ENCODE measurements at regions not wholly inside any gene's neighbourhood (a gene's known extent, or its start where the extent isn't known, plus 50 kb on each side); places are given as distances from the start of the nearest gene placed in this dataset.
"Not testable (repeated sequence)": the region's sequence is repeated elsewhere in the genome, so short reads cannot be mapped to it uniquely, and the experiment has no call there.

DNA sequence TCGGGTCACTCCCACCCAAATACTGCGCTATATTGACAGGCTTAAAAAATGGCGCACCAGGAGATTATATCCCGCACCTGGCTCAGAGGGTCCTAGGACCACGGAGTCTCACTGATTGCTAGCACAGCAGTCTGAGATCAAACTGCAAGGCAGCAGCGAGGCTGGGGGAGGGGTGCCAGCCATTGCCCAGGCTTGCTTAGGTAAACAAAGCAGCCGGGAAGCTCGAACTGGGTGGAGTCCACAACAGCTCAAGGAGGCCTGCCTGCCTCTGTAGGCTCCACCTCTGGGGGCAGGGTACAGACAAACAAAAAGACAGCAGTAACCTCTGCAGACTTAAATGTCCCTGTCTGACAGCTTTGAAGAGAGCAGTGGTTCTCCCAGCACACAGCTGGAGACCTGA is 2277.3 kb upstream of the ACO1 start:
- not testable (repeated sequence) for DNase-seq

DNA sequence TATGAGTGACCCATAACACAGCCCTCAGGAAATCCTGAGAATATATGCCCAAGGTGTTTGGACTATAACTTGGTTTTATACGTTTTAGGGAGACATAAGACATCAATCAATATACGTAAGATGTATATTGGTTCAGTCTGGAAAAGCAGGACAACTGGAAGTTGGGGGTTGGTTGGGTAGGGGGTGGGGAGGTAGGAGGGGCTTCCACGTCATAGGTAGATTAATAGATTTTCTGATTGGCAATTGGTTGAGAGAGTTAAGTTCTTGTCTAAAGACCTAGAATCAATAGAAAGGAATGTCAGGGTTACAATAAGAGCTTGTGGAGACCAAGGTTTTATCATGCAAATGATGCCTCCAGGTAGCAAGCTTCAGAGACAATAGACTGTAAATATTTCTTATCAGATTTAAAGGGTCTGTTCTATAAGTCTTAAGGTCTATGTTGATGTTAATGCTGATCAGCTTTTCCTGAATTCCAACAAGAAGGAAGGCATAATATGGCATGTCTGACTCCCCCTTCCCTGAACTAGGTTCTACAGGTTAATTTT is 2267.7 kb upstream of the ACO1 start:
- no peak for DNase-seq

GRCh38 chr9:30120666-30121065 is 2263.8 kb upstream of the ACO1 start:
- no peak for DNase-seq

GRCh38 chr9:30121611-30122010 is 2262.8 kb upstream of the ACO1 start:
- DNase-seq = no peak

DNA sequence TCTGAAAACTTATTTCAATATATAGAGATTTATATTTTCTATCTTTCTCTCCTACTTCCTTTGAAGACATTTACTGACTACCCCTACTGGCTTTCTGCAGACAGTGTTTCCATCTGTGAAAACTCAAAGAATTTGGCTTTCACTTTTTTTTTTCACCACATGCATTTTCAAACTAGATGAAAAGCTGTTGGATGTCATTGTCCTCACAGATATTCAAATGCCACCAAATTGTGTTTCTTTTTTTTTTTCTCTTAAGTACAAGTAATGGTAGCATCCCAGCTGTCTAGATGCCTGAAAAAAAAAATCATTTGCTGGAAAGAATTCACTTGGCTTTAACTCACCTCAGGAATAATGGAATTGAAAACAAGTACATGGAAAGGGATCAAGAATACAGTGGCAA is 2258.6 kb upstream of the ACO1 start:
- no peak for DNase-seq

DNA sequence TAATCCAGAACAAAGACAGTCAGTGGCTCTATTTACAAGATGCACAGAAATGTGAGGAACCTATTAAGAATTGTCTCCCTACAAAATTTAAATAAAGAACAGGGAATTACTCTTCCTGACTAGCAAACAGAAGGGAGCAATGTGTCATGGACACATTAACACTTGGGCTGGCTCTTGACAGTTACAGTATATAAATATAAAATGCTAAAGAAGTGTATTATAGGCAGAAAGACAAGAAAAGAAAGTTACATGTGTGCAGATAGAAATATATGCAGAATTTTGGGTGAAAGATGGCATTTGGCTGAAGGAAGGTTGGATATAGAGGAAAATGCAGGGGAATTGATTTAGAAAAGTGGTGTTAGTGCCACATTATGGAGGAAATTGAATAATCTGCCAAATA is 2257.1 kb upstream of the ACO1 start:
- DNase-seq = no peak

DNA sequence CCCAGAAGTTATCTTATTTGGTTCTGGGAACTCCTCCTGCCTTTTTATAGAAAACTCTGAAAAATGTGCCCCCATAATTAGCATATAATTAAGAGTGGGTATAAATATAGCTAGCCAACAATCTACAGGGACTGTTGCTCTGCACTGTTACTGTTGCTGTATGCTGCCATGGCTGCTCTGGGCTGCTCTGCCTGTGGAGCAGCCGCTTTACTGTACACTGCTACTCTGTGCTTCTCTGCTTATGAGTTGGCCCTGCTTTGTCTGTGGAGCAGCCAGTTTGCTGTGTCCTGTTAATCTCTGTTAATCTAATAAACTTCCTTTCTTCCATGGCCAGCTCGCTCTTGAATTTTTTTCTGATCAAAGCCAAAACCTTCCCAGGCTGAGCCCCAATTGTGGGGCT is 2244.0 kb upstream of the ACO1 start:
- no peak for DNase-seq

GRCh38 chr9:30160570-30160969 is 2223.9 kb upstream of the ACO1 start:
- DNase-seq = no peak

DNA sequence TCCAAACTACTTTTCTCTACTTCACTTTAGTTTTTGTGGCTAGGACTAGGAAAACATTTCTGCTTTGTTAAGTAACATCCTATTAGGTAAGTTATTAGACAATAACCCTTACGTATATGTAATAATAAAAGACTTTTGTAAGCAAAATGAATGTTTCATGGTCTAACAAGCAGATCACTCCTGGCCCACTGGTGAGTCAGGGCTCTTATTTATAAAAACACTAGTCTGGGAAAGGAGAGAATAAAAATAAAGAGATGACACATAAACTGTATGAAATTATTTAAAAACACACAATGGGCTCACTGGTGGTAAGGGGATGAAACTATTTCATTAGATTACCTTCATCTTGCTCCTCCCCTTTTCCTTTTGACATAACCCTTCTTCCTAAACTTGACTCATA is 2212.2 kb upstream of the ACO1 start:
- no peak for DNase-seq

DNA sequence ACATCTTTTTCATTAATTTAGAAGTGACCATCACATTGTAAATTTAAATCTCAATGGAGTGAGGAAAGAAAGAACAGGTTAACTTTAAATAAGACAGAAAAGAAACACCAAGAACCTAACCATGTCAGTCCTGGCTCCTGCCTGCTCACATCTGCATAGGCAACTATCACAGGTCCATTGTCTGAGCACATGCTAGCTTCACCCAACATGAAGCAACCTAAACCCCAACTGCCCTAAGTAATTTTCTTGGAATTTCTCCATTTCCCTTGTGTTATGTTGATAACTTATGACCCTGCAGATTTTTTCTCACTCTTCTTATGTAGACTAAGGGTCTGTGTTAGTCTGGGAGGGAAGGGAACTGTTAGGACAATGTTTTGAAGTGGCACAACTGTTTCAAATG is 2205.8 kb upstream of the ACO1 start:
- DNase-seq = no peak

DNA sequence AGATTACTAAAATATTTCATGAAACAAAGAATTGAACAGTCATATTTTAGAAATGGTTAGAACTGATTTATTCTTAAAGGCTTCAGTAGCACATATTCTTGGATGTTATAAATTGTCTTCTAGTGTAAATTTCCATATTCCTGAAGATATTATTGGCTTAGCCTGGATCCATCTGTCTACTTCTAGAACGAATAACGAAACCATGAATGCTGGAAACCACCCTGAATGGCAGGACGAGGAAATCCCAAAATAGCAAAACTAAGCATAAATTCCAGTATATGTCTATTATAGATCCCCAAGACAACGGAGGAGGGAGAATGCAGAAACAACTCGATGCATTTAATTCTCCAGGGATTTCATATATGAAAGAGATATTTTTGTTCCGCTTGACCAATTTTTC is 2191.0 kb upstream of the ACO1 start:
- DNase-seq = no peak

GRCh38 chr9:30196941-30197340 is 2187.5 kb upstream of the ACO1 start:
- DNase-seq = no peak

- no peak for DNase-seq
These were observed 2187.0 kb upstream of the ACO1 start for GRCh38 chr9:30197453-30197852.

- no peak for DNase-seq
These were observed 2186.5 kb upstream of the ACO1 start for GRCh38 chr9:30197954-30198353.

- DNase-seq = no peak
These were observed 2185.8 kb upstream of the ACO1 start for GRCh38 chr9:30198463-30199309.

- DNase-seq = no peak
These were observed 2183.4 kb upstream of the ACO1 start for GRCh38 chr9:30201024-30201423.

DNA sequence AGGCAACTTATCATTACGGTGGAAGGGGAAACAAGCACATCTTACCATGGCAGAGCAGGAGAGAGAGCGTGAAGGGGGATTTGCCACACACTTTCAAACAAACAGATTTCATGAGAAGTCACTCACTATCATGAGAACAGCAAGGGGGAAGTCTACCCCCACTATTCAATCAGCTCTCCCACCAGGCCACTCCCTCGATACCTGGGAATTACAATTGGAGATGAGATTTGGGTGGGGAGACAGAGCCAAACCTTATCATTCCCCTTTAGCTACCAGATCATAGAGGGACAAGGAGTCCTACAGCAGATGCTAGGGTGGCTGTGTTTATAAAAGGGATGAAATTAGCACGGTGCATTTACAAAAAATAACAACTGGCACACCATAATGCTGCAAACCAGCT is 2149.4 kb upstream of the ACO1 start:
- no peak for DNase-seq

- no peak for DNase-seq
These were observed 2148.9 kb upstream of the ACO1 start for GRCh38 chr9:30235564-30235963.

GRCh38 chr9:30239878-30240277 is 2144.6 kb upstream of the ACO1 start:
- DNase-seq = no peak

DNA sequence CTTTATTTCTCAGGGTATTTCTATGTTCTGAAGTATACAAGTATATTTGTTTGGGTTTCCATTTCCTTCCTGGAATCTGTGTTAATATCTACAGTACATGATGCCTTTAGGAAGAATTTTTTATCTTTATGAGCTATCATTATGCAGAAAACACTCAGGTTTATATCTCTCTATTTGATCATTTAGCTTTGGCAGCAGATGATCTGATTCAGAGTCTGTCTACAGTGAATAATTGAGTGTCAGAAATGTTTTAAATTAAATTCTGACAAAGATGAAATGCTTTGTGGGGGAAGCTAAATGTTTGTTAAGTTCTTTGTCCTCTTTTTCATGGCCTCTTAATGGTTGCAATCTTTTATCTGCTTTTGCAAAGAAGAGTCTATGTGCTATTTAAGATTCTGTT is 2141.0 kb upstream of the ACO1 start:
- no peak for DNase-seq

GRCh38 chr9:30244877-30245276 is 2139.6 kb upstream of the ACO1 start:
- no peak for DNase-seq

GRCh38 chr9:30250872-30251271 is 2133.6 kb upstream of the ACO1 start:
- DNase-seq = no peak

DNA sequence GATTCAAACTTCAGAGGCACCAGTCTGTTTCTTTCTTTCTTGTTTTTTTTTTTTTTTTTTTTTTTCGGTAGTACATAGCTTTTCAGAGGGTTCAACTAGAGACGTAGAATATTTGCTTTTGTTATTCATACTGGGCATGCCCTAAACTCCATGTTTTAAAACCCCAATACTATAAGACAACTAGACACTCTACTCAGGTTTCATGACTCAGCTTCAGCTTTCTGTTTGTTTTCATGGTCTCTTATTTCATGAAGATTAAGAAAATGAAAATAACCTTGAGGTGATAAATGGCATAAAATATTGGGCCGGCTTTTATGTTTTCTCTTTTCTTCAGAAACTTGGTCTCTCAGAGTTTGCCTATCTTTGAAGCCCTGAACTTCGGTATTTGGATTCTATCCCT is 2126.3 kb upstream of the ACO1 start:
- DNase-seq = no peak

- no peak for DNase-seq
These were observed 2104.1 kb upstream of the ACO1 start for GRCh38 chr9:30280229-30280900.
